Endodermal cell (in vitro differentiated cells): ENCODE measurements at regions not wholly inside any gene's neighbourhood (a gene's known extent, or its start where the extent isn't known, plus 50 kb on each side); places are given as distances from the start of the nearest gene placed in this dataset.

ENCODE experiments used
- DNase-seq: peaks from one replicate; pipeline ENCODE4 v3.0.0-alpha.2; 2017
- H3K27ac ChIP-seq: 2 replicates; pipeline ENCODE4 v1.5.1; 2013; ENCODE audit warnings: mild to moderate bottlenecking, low read depth, low read length, moderate library complexity
- H3K27me3 ChIP-seq: 2 replicates; pipeline ENCODE4 v1.6.1; 2013; ENCODE audit warnings: mild to moderate bottlenecking, low read length, moderate library complexity; ENCODE audit not compliant: insufficient read depth, control insufficient read depth, poor library complexity, severe bottlenecking
- H3K36me3 ChIP-seq: 2 replicates; pipeline ENCODE4 v1.7.0; 2013; ENCODE audit warnings: mild to moderate bottlenecking, low read length, moderate library complexity; ENCODE audit not compliant: control insufficient read depth, insufficient read depth
- H3K4me1 ChIP-seq: one replicate; pipeline ENCODE4 v1.7.0; 2013; ENCODE audit warnings: low read length; ENCODE audit not compliant: control insufficient read depth, insufficient read depth
- H3K4me3 ChIP-seq: 2 replicates; pipeline ENCODE4 v1.5.1; 2013; ENCODE audit warnings: mild to moderate bottlenecking, low read length, moderate library complexity
- H3K9ac ChIP-seq: 2 replicates; pipeline ENCODE4 v1.6.1; 2013; ENCODE audit warnings: mild to moderate bottlenecking, low read length, moderate library complexity; ENCODE audit not compliant: poor library complexity, severe bottlenecking; ENCODE audit errors: extremely low read depth
- H3K9me3 ChIP-seq: 2 replicates; pipeline ENCODE4 v1.6.1; 2013; ENCODE audit warnings: mild to moderate bottlenecking, low read length, moderate library complexity; ENCODE audit not compliant: control insufficient read depth
- H3K27ac Mint-ChIP-seq: 2 replicates; pipeline ENCODE4 v1.8.0; 2020; ENCODE audit warnings: mixed read lengths
- H3K27me3 Mint-ChIP-seq: 2 replicates; pipeline ENCODE4 v1.8.0; 2021; ENCODE audit warnings: mild to moderate bottlenecking, mixed read lengths; ENCODE audit not compliant: insufficient read depth
- H3K36me3 Mint-ChIP-seq: 2 replicates; pipeline ENCODE4 v1.8.0; 2020; ENCODE audit warnings: low read depth, mixed read lengths
- H3K4me1 Mint-ChIP-seq: 2 replicates; pipeline ENCODE4 v1.8.0; 2020; ENCODE audit warnings: mixed read lengths
- H3K4me3 Mint-ChIP-seq: 2 replicates; pipeline ENCODE4 v1.8.0; 2020; ENCODE audit warnings: mild to moderate bottlenecking, moderate library complexity, mixed read lengths
- H3K9me3 Mint-ChIP-seq: 2 replicates; pipeline ENCODE4 v1.8.0; 2020; ENCODE audit warnings: mild to moderate bottlenecking, mixed read lengths
- CTCF ChIP-seq: fragments of 200-600 bp; sonication (generic); conservative IDR thresholded peaks from 2 replicates; pipeline ENCODE4 v1.5.0; 2021; ENCODE audit warnings: antibody characterized with exemption, mild to moderate bottlenecking
- WGBS, 2 experiments: methylation state at CpG; one replicate each; pipeline versions ENCODE4 v1.1.5 to v1.1.7; 2013; ENCODE audit warnings: missing lambda C conversion rate in 2 of 2, mixed read lengths in 1 of 2; ENCODE audit not compliant: insufficient coverage in 1 of 2, insufficient read length in 1 of 2; 5-methylcytosine and 5-hydroxymethylcytosine counted together

GRCh38 chr5:124111886-124112285, 599.9 kb downstream of the CSNK1G3 start:
- Mint-ChIP-seq H3K27me3 (no peaks in the 10 kb centered on the region), H3K4me1 (peaks cover 4% of the 10 kb centered on the region), H3K4me3 (no peak overlapping the region), H3K27ac (no peak overlapping the region), H3K9me3 (no peaks in the 10 kb centered on the region), H3K36me3 (no peaks in the 10 kb centered on the region)
- H3K9me3 ChIP-seq: no peaks in the 10 kb centered on the region
- no peaks in the 10 kb centered on the region for H3K36me3 ChIP-seq
- no peak overlapping the region for H3K9ac ChIP-seq
- no peak for TF ChIP-seq CTCF
- no peaks in the 10 kb centered on the region for H3K4me1 ChIP-seq
- WGBS, 2 experiments: 50 to 95% methylated on average over 1 to 2 of the region's 2 CpGs
- H3K4me3 ChIP-seq: no peak overlapping the region
- H3K27me3 ChIP-seq: no peaks in the 10 kb centered on the region
- H3K27ac ChIP-seq: no peak overlapping the region
- DNase-seq: no peak

- H3K27ac Mint-ChIP-seq: no peak overlapping the region
- H3K27me3 ChIP-seq: no peaks in the 10 kb centered on the region
- no peaks in the 10 kb centered on the region for H3K36me3 ChIP-seq
- peaks cover 4% of the 10 kb centered on the region for H3K4me1 Mint-ChIP-seq
- H3K4me1 ChIP-seq: no peaks in the 10 kb centered on the region
- no peak overlapping the region for H3K27ac ChIP-seq
- no peaks in the 10 kb centered on the region for H3K36me3 Mint-ChIP-seq
- DNase-seq: no peak
- TF ChIP-seq CTCF: no peak
- no peaks in the 10 kb centered on the region for H3K9me3 Mint-ChIP-seq
- H3K4me3 Mint-ChIP-seq: no peak overlapping the region
- H3K4me3 ChIP-seq: no peak overlapping the region
- 95% methylated on average over 1 of the region's 1 CpG; no CpG with 5 or more reads in 1 of the 2 experiments for WGBS, 2 experiments
- no peaks in the 10 kb centered on the region for H3K27me3 Mint-ChIP-seq
- H3K9me3 ChIP-seq: no peaks in the 10 kb centered on the region
- no peak overlapping the region for H3K9ac ChIP-seq
Observed at GRCh38 chr5:124110942-124111341, 599.0 kb downstream of the CSNK1G3 start.

GRCh38 chr5:124105326-124105725, 593.3 kb downstream of the CSNK1G3 start:
- H3K27me3 Mint-ChIP-seq: no peaks in the 10 kb centered on the region
- 91 to 100% methylated on average over 1 to 2 of the region's 2 CpGs for WGBS, 2 experiments
- no peak overlapping the region for H3K4me3 Mint-ChIP-seq
- no peak overlapping the region for H3K27ac Mint-ChIP-seq
- H3K36me3 Mint-ChIP-seq: no peaks in the 10 kb centered on the region
- Histone ChIP-seq H3K9ac (no peak overlapping the region), H3K27me3 (no peaks in the 10 kb centered on the region), H3K36me3 (no peaks in the 10 kb centered on the region), H3K4me3 (no peak overlapping the region), H3K9me3 (no peaks in the 10 kb centered on the region), H3K4me1 (no peaks in the 10 kb centered on the region), H3K27ac (no peak overlapping the region)
- no peak for TF ChIP-seq CTCF
- no peaks in the 10 kb centered on the region for H3K9me3 Mint-ChIP-seq
- H3K4me1 Mint-ChIP-seq: no peaks in the 10 kb centered on the region
- no peak for DNase-seq
